ENCODE measurements at regions not wholly inside any gene's neighbourhood (a gene's known extent, or its start where the extent isn't known, plus 50 kb on each side); places are given as distances from the start of the nearest gene placed in this dataset.

GRCh38 chr3:159637883-159638542, 350.6 kb upstream of the IL12A start:
- Histone ChIP-seq H3F3A (ENCODE audit: control insufficient read depth, insufficient read depth) (no peaks in the 10 kb centered on the region), H3K27me3 (ENCODE audit: control insufficient read depth, low read length) (no peaks in the 10 kb centered on the region), H3K9me3 (ENCODE audit: control insufficient read depth, insufficient read depth, low read length) (no peaks in the 10 kb centered on the region), H3K27ac (ENCODE audit: low read depth, low read length) (no peak overlapping the region), H3K4me2 (ENCODE audit: low read length) (no peak overlapping the region), H3K4me3 (ENCODE audit: low read length) (no peak overlapping the region), H3K79me2 (ENCODE audit: control insufficient read depth, low read length) (no peaks in the 10 kb centered on the region), H3K36me3 (ENCODE audit: control insufficient read depth, low read length) (no peaks in the 10 kb centered on the region), H3K4me1 (ENCODE audit: control insufficient read depth, low read length) (no peaks in the 10 kb centered on the region), H3K9me2 (replicated peaks; ENCODE audit: control insufficient read depth, low read length) (no peaks in the 10 kb centered on the region), H4K20me1 (ENCODE audit: control insufficient read depth, insufficient read depth, low read depth, low read length) (no peaks in the 10 kb centered on the region)
- TF ChIP-seq EZH2phosphoT487 (IDR thresholded peaks at IDR 0.05; ENCODE audit: borderline replicate concordance, low read length) (no peak), CTCF (IDR thresholded peaks at IDR 0.05; ENCODE audit: low read depth, low read length, poor library complexity, severe bottlenecking) (no peak)

GRCh38 chr3:159640225-159640624, 348.4 kb upstream of the IL12A start:
- no peak for TF ChIP-seq CTCF (IDR thresholded peaks at IDR 0.05; ENCODE audit: low read depth, low read length, poor library complexity, severe bottlenecking)
- no peak for TF ChIP-seq EZH2phosphoT487 (IDR thresholded peaks at IDR 0.05; ENCODE audit: borderline replicate concordance, low read length)
- H3F3A ChIP-seq (ENCODE audit: control insufficient read depth, insufficient read depth): no peaks in the 10 kb centered on the region
- no peaks in the 10 kb centered on the region for H3K79me2 ChIP-seq (ENCODE audit: control insufficient read depth, low read length)
- H3K4me2 ChIP-seq (ENCODE audit: low read length): no peak overlapping the region
- no peak overlapping the region for H3K27ac ChIP-seq (ENCODE audit: low read depth, low read length)
- no peak overlapping the region for H3K4me3 ChIP-seq (ENCODE audit: low read length)
- H4K20me1 ChIP-seq (ENCODE audit: control insufficient read depth, insufficient read depth, low read depth, low read length): no peaks in the 10 kb centered on the region
- H3K9me2 ChIP-seq (replicated peaks; ENCODE audit: control insufficient read depth, low read length): no peaks in the 10 kb centered on the region
- H3K9me3 ChIP-seq (ENCODE audit: control insufficient read depth, insufficient read depth, low read length): no peaks in the 10 kb centered on the region
- H3K36me3 ChIP-seq (ENCODE audit: control insufficient read depth, low read length): no peaks in the 10 kb centered on the region
- no peaks in the 10 kb centered on the region for H3K27me3 ChIP-seq (ENCODE audit: control insufficient read depth, low read length)
- H3K4me1 ChIP-seq (ENCODE audit: control insufficient read depth, low read length): no peaks in the 10 kb centered on the region

- Histone ChIP-seq H3K9me3 (ENCODE audit: control insufficient read depth, insufficient read depth, low read length) (no peaks in the 10 kb centered on the region), H3K4me3 (ENCODE audit: low read length) (no peak overlapping the region), H3K79me2 (ENCODE audit: control insufficient read depth, low read length) (no peaks in the 10 kb centered on the region), H3K27me3 (ENCODE audit: control insufficient read depth, low read length) (no peaks in the 10 kb centered on the region), H3K36me3 (ENCODE audit: control insufficient read depth, low read length) (no peaks in the 10 kb centered on the region), H3F3A (ENCODE audit: control insufficient read depth, insufficient read depth) (no peaks in the 10 kb centered on the region), H4K20me1 (ENCODE audit: control insufficient read depth, insufficient read depth, low read depth, low read length) (no peaks in the 10 kb centered on the region), H3K9me2 (replicated peaks; ENCODE audit: control insufficient read depth, low read length) (no peaks in the 10 kb centered on the region), H3K27ac (ENCODE audit: low read depth, low read length) (no peak overlapping the region), H3K4me1 (ENCODE audit: control insufficient read depth, low read length) (no peaks in the 10 kb centered on the region), H3K4me2 (ENCODE audit: low read length) (no peak overlapping the region)
- TF ChIP-seq EZH2phosphoT487 (IDR thresholded peaks at IDR 0.05; ENCODE audit: borderline replicate concordance, low read length) (no peak), CTCF (IDR thresholded peaks at IDR 0.05; ENCODE audit: low read depth, low read length, poor library complexity, severe bottlenecking) (no peak)
Observed at GRCh38 chr3:159643406-159643805, 345.2 kb upstream of the IL12A start.

Measured in DOHH2 (cell line).